Smooth muscle cell (in vitro differentiated cells): ENCODE measurements at regions not wholly inside any gene's neighbourhood (a gene's known extent, or its start where the extent isn't known, plus 50 kb on each side); places are given as distances from the start of the nearest gene placed in this dataset.

Experiments used
- DNase-seq: peaks from one replicate; lab custom pipeline; 2025; ENCODE audit not compliant: unreplicated experiment; lab: John Stamatoyannopoulos, UW
- H2AFZ ChIP-seq: fragments of 200-600 bp; sonication (generic); 2 replicates; pipeline ENCODE4 v1.6.0; 2016; ENCODE audit warnings: antibody characterized with exemption, low read depth, mild to moderate bottlenecking
- H3F3A ChIP-seq: fragments of 200-600 bp; sonication (generic); 2 replicates; pipeline ENCODE4 v1.6.0; 2017; ENCODE audit warnings: antibody characterized with exemption, low read depth
- H3K27ac ChIP-seq: fragments of 200-600 bp; sonication (generic); 2 replicates; pipeline ENCODE4 v1.5.1; 2016; ENCODE audit warnings: low read depth, mild to moderate bottlenecking
- H3K27me3 ChIP-seq: fragments of 200-600 bp; sonication (generic); 2 replicates; pipeline ENCODE4 v1.6.1; 2016; ENCODE audit warnings: low read depth, mild to moderate bottlenecking
- H3K36me3 ChIP-seq: fragments of 200-600 bp; sonication (generic); 2 replicates; pipeline ENCODE4 v1.5.1; 2016; ENCODE audit warnings: low read depth
- H3K4me1 ChIP-seq: fragments of 200-600 bp; sonication (generic); 2 replicates; pipeline ENCODE4 v1.5.1; 2016; ENCODE audit warnings: low read depth
- H3K4me2 ChIP-seq: fragments of 200-600 bp; sonication (generic); 2 replicates; pipeline ENCODE4 v1.6.0; 2016; ENCODE audit warnings: mild to moderate bottlenecking
- H3K4me3 ChIP-seq: fragments of 200-600 bp; sonication (generic); 2 replicates; pipeline ENCODE4 v1.5.1; 2016; ENCODE audit warnings: mild to moderate bottlenecking
- H3K79me2 ChIP-seq: fragments of 200-600 bp; sonication (generic); 2 replicates; pipeline ENCODE4 v1.6.0; 2016; ENCODE audit warnings: low read depth, mild to moderate bottlenecking
- H3K9ac ChIP-seq: fragments of 200-600 bp; sonication (generic); 2 replicates; pipeline ENCODE4 v1.6.0; 2016; ENCODE audit warnings: low read depth
- H3K9me3 ChIP-seq: fragments of 200-600 bp; sonication (generic); replicated peaks from 2 replicates; pipeline ENCODE4 v1.5.1; 2016; ENCODE audit warnings: low read depth
- H4K20me1 ChIP-seq: fragments of 200-600 bp; sonication (generic); 2 replicates; pipeline ENCODE4 v1.6.0; 2016; ENCODE audit warnings: low read depth
- CTCF ChIP-seq: fragments of 200-600 bp; sonication (generic); IDR thresholded peaks from 2 replicates; pipeline ENCODE4 v1.5.1; 2017; ENCODE audit warnings: borderline replicate concordance, mild to moderate bottlenecking, antibody characterized with exemption; ENCODE audit not compliant: insufficient read depth, poor library complexity, severe bottlenecking
- WGBS: methylation state at CpG from one replicate; pipeline ENCODE4 v1.1.7; 2016; ENCODE audit warnings: low lambda C conversion rate; 5-methylcytosine and 5-hydroxymethylcytosine counted together

GRCh38 chr2:145811276-145812164 lies 1291.6 kb upstream of the ZEB2 start:
- Histone ChIP-seq H3K9me3 (no peaks in the 10 kb centered on the region), H3K4me3 (peak overlapping the region; percentile 4), H3K4me1 (peaks cover 11% of the 10 kb centered on the region), H3F3A (peaks cover 4% of the 10 kb centered on the region), H3K9ac (no peak overlapping the region), H3K36me3 (no peaks in the 10 kb centered on the region), H2AFZ (peak overlapping the region; percentile 82), H3K27me3 (no peaks in the 10 kb centered on the region), H3K79me2 (no peaks in the 10 kb centered on the region), H3K4me2 (peak overlapping the region; percentile 72), H3K27ac (peak overlapping the region; percentile 82), H4K20me1 (no peaks in the 10 kb centered on the region)
- DNase-seq: no peak
- 32% methylated on average over 6 of the region's 6 CpGs for WGBS
- no peak for TF ChIP-seq CTCF

DNA sequence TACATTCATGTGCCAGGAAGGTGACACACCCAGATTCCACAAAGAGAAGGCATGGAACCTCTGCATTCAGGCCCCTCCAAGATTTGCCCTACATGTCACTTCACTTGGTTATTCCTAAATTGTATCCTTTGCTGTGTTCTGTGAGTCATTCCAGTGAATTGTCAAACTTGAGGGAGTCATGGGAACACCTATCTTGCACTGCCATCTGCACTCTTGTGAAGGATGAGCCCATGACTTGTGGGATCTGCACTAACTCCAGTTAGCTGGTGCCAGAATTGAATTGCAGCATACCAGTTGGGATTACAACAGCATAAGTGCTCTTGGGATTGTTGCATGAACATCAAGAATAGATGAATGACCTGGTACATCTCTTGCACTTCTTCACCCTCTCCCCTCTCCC lies 1288.0 kb upstream of the ZEB2 start:
- Histone ChIP-seq H3F3A (peaks cover 4% of the 10 kb centered on the region), H3K9ac (no peak overlapping the region), H3K4me1 (peaks cover 4% of the 10 kb centered on the region), H3K36me3 (no peaks in the 10 kb centered on the region), H3K27ac (no peak overlapping the region), H3K9me3 (no peaks in the 10 kb centered on the region), H3K4me3 (no peak overlapping the region), H3K27me3 (no peaks in the 10 kb centered on the region), H4K20me1 (no peaks in the 10 kb centered on the region), H3K79me2 (no peaks in the 10 kb centered on the region), H3K4me2 (no peak overlapping the region), H2AFZ (no peak overlapping the region)
- no peak for DNase-seq
- TF ChIP-seq CTCF: no peak

- no peak overlapping the region for H3K27ac ChIP-seq
- H3K4me1 ChIP-seq: peaks cover 4% of the 10 kb centered on the region
- no peak overlapping the region for H3K9ac ChIP-seq
- H3K27me3 ChIP-seq: no peaks in the 10 kb centered on the region
- peaks cover 4% of the 10 kb centered on the region for H3F3A ChIP-seq
- H3K79me2 ChIP-seq: no peaks in the 10 kb centered on the region
- H4K20me1 ChIP-seq: no peaks in the 10 kb centered on the region
- H2AFZ ChIP-seq: no peak overlapping the region
- H3K4me3 ChIP-seq: no peak overlapping the region
- no peaks in the 10 kb centered on the region for H3K9me3 ChIP-seq
- H3K36me3 ChIP-seq: no peaks in the 10 kb centered on the region
- no peak for DNase-seq
- H3K4me2 ChIP-seq: no peak overlapping the region
- no peak for TF ChIP-seq CTCF
- WGBS: 97% methylated on average over 3 of the region's 3 CpGs
Observed at GRCh38 chr2:145807554-145807953, 1287.6 kb upstream of the ZEB2 start.

GRCh38 chr2:145806546-145806945 lies 1286.6 kb upstream of the ZEB2 start:
- no peak for TF ChIP-seq CTCF
- peak overlapping the region; percentile 34 for H2AFZ ChIP-seq

More at GRCh38 chr2:145806546-145806945, 1286.6 kb upstream of the ZEB2 start:
- H3K9me3 ChIP-seq: no peaks in the 10 kb centered on the region
- peaks cover 4% of the 10 kb centered on the region for H3K4me1 ChIP-seq
- H3K9ac ChIP-seq: no peak overlapping the region
- no peaks in the 10 kb centered on the region for H4K20me1 ChIP-seq
- H3K4me2 ChIP-seq: no peak overlapping the region
- H3K27me3 ChIP-seq: no peaks in the 10 kb centered on the region
- no peaks in the 10 kb centered on the region for H3K36me3 ChIP-seq
- H3K79me2 ChIP-seq: no peaks in the 10 kb centered on the region
- H3K27ac ChIP-seq: no peak overlapping the region
- peaks cover 4% of the 10 kb centered on the region for H3F3A ChIP-seq
- DNase-seq: no peak
- H3K4me3 ChIP-seq: no peak overlapping the region
